Endothelial cell (in vitro differentiated cells): ENCODE measurements at regions not wholly inside any gene's neighbourhood (a gene's known extent, or its start where the extent isn't known, plus 50 kb on each side); places are given as distances from the start of the nearest gene placed in this dataset.

Experiments
- DNase-seq: peaks from one replicate; pipeline ENCODE4 v3.0.0; 2021; ENCODE audit warnings: low spot score
- H3K27ac Mint-ChIP-seq: one replicate; pipeline ENCODE4 v1.8.0; 2021; ENCODE audit warnings: mixed read lengths, inconsistent platforms; ENCODE audit not compliant: unreplicated experiment
- H3K27me3 Mint-ChIP-seq: one replicate; pipeline ENCODE4 v1.8.0; 2021; ENCODE audit warnings: mild to moderate bottlenecking, moderate library complexity, mixed read lengths, inconsistent platforms; ENCODE audit not compliant: unreplicated experiment
- H3K36me3 Mint-ChIP-seq: one replicate; pipeline ENCODE4 v1.8.0; 2021; ENCODE audit warnings: mild to moderate bottlenecking, low read depth, mixed read lengths, inconsistent platforms; ENCODE audit not compliant: unreplicated experiment
- H3K4me1 Mint-ChIP-seq: one replicate; pipeline ENCODE4 v1.8.0; 2021; ENCODE audit warnings: mild to moderate bottlenecking, mixed read lengths, inconsistent platforms; ENCODE audit not compliant: unreplicated experiment
- H3K4me3 Mint-ChIP-seq: one replicate; pipeline ENCODE4 v1.8.0; 2021; ENCODE audit warnings: mild to moderate bottlenecking, mixed read lengths, inconsistent platforms; ENCODE audit not compliant: unreplicated experiment
- H3K9me3 Mint-ChIP-seq: one replicate; pipeline ENCODE4 v1.8.0; 2021; ENCODE audit warnings: mixed read lengths, inconsistent platforms; ENCODE audit not compliant: unreplicated experiment
- CTCF ChIP-seq: fragments of 200-600 bp; sonication (generic); IDR thresholded peaks from one replicate; pipeline ENCODE4 v1.5.0; 2021; ENCODE audit warnings: antibody characterized with exemption; ENCODE audit not compliant: unreplicated experiment

GRCh38 chr14:44317441-44317746, 189.7 kb downstream of the FSCB start:
- peaks cover 2% of the 10 kb centered on the region for H3K27me3 Mint-ChIP-seq
- no peaks in the 10 kb centered on the region for H3K9me3 Mint-ChIP-seq
- no peaks in the 10 kb centered on the region for H3K36me3 Mint-ChIP-seq
- TF ChIP-seq CTCF, result no peak
- H3K27ac Mint-ChIP-seq, result no peak overlapping the region
- no peaks in the 10 kb centered on the region for H3K4me1 Mint-ChIP-seq
- H3K4me3 Mint-ChIP-seq, result no peak overlapping the region
- no peak for DNase-seq

GRCh38 chr14:44316647-44317440, 190.2 kb downstream of the FSCB start:
- Mint-ChIP-seq H3K27me3 (peaks cover 2% of the 10 kb centered on the region), H3K27ac (no peak overlapping the region), H3K4me3 (no peak overlapping the region), H3K9me3 (no peaks in the 10 kb centered on the region), H3K4me1 (no peaks in the 10 kb centered on the region), H3K36me3 (no peaks in the 10 kb centered on the region)
- no peak for DNase-seq
- TF ChIP-seq CTCF, result no peak

- no peak for DNase-seq
- Mint-ChIP-seq H3K9me3 (no peaks in the 10 kb centered on the region), H3K4me1 (no peaks in the 10 kb centered on the region), H3K27me3 (no peaks in the 10 kb centered on the region), H3K4me3 (no peak overlapping the region), H3K36me3 (no peaks in the 10 kb centered on the region), H3K27ac (no peak overlapping the region)
- no peak for TF ChIP-seq CTCF
These were observed 197.8 kb downstream of the FSCB start for GRCh38 chr14:44309331-44309730.

- Mint-ChIP-seq H3K4me1 (no peaks in the 10 kb centered on the region), H3K27me3 (no peaks in the 10 kb centered on the region), H3K27ac (no peak overlapping the region), H3K4me3 (no peak overlapping the region), H3K9me3 (peaks cover 9% of the 10 kb centered on the region), H3K36me3 (no peaks in the 10 kb centered on the region)
- TF ChIP-seq CTCF, result no peak
- no peak for DNase-seq
These were observed 206.2 kb downstream of the FSCB start for GRCh38 chr14:44300916-44301315.

GRCh38 chr14:44297437-44297836, 209.6 kb downstream of the FSCB start:
- TF ChIP-seq CTCF, result no peak
- no peaks in the 10 kb centered on the region for H3K27me3 Mint-ChIP-seq
- H3K36me3 Mint-ChIP-seq, result no peaks in the 10 kb centered on the region
- H3K27ac Mint-ChIP-seq, result no peak overlapping the region
- no peak overlapping the region for H3K4me3 Mint-ChIP-seq
- H3K4me1 Mint-ChIP-seq, result no peaks in the 10 kb centered on the region
- no peak for DNase-seq
- H3K9me3 Mint-ChIP-seq, result peaks cover 9% of the 10 kb centered on the region
